ENCODE measurements at regions not wholly inside any gene's neighbourhood (a gene's known extent, or its start where the extent isn't known, plus 50 kb on each side); places are given as distances from the start of the nearest gene placed in this dataset.

DNA sequence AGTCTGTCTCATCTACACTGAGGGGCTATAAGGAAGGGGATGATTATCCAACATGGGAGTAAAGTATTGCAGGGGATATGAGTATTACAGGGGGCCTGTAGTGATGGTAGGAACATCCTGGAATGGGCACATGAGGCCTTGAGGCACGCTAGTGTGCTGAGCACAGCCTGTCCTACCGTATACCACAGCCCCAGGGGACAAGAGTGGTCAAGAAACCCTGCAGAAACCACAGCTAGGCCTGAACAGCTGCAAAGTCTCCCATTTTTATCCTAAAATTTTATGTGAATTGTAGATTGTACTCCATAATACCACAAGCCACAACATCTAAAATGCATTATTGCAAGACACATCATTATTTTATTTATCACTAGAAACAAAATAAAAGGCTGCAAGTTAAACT, 136.3 kb upstream of the ASTN2 start:
- TF ChIP-seq, protein P1, sequence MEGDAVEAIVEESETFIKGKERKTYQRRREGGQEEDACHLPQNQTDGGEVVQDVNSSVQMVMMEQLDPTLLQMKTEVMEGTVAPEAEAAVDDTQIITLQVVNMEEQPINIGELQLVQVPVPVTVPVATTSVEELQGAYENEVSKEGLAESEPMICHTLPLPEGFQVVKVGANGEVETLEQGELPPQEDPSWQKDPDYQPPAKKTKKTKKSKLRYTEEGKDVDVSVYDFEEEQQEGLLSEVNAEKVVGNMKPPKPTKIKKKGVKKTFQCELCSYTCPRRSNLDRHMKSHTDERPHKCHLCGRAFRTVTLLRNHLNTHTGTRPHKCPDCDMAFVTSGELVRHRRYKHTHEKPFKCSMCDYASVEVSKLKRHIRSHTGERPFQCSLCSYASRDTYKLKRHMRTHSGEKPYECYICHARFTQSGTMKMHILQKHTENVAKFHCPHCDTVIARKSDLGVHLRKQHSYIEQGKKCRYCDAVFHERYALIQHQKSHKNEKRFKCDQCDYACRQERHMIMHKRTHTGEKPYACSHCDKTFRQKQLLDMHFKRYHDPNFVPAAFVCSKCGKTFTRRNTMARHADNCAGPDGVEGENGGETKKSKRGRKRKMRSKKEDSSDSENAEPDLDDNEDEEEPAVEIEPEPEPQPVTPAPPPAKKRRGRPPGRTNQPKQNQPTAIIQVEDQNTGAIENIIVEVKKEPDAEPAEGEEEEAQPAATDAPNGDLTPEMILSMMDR (IDR thresholded peaks at IDR 0.05) = no peak
- TF ChIP-seq POLR2A (IDR thresholded peaks at IDR 0.05) = no peak
- no peak for TF ChIP-seq POLR2AphosphoS5 (IDR thresholded peaks at IDR 0.05)
